Retina (tissue), 1 donor: ENCODE measurements at regions not wholly inside any gene's neighbourhood (a gene's known extent, or its start where the extent isn't known, plus 50 kb on each side); places are given as distances from the start of the nearest gene placed in this dataset.
A peak's percentile ranks its signal among the peaks of the same experiment; 100 is the strongest.

ENCODE experiments used
- DNase-seq: peaks from one replicate; pipeline ENCODE4 v3.0.0-alpha.2; 2016

GRCh38 chr1:213737398-213738035, 250.3 kb upstream of the PROX1 start:
- no peak for DNase-seq

- DNase-seq, result no peak
Measured at GRCh38 chr1:213738658-213739057, 249.1 kb upstream of the PROX1 start.

DNA sequence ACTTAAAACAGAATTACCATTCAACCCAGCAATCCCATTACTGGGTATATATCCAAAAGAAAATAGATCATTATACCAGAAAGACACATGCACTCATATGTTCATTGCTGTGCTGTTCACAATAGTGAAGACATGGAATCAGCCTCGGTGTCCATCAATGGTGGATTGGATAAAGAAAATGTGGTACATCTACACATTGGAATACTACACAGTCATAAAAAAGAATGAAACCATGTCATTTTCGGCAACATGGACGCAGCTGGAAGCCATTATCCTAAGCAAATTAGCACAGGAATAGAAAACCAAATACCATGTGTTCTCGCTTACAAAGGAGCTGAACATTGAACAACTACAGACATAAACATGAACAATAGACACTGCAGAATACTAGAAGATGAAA, 244.8 kb upstream of the PROX1 start:
- no peak for DNase-seq

GRCh38 chr1:213744780-213745179, 243.0 kb upstream of the PROX1 start:
- DNase-seq, result no peak

- DNase-seq, result peak; percentile 31
Measured at GRCh38 chr1:213745451-213745850, 242.3 kb upstream of the PROX1 start.

- DNase-seq, result no peak
Measured at GRCh38 chr1:213749558-213749957, 238.2 kb upstream of the PROX1 start.

DNA sequence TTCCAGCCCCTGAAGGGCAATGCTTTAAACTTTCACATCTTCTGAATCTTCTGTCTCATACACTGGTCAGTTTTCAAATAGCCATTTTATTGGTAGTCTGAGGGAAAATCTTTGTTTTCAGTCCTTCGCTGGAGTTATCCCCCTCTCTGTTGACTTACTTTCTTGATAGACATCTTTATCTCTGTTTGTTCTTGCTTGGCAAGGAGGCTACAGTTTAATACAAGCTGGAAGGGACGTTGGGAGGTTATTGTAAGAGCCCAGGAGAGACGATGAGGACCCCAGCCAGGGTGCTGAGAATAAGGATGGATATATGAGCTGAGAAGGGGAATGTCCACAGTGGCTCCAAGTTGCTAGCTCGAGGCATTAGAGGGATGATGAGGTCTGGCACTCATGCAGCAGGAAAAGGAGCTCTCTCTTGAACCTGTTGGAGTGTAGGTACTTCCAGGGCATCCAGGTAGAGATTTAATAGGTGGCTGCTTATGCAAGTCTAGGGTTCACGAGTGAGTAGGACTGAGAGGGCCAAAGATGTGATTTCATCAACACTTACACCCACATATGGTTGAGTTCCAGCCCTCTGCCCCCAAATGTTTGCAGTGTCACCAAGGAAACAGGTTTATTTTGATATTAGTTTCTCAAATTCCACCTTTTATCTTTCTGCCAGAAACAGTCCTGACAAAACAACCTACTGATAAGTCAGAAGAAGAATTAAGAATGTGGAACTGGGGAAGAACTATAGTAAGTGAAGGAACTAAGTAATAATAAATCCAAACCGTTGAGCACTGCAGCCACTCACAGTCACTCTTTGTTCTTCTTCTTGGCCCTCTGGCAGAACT, 237.3 kb upstream of the PROX1 start:
- DNase-seq, result no peak

GRCh38 chr1:213751064-213751397, 236.7 kb upstream of the PROX1 start:
- DNase-seq, result no peak

GRCh38 chr1:213759359-213760181, 228.2 kb upstream of the PROX1 start:
- no peak for DNase-seq

GRCh38 chr1:213761845-213762407, 225.8 kb upstream of the PROX1 start:
- DNase-seq, result no peak

DNA sequence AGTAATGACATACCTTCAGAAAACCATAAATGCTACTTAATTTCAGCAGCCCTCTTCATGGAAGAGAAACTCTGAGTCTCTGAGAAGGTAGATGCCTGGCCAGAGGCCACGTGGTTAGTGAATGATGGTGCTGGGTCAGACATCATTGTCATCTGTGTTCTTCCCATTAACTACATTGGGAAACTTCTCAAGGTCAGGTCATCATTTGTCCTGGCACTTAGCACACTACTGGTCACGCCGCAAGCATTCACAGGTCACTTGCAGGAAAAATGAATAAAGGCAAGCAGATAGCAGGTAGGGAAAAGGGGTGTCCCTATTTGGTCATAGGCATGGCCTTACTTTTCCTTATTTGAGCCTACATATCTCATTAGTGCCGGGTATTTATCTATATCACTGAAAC, 220.1 kb upstream of the PROX1 start:
- DNase-seq, result no peak

- DNase-seq, result peak; percentile 62
Measured at GRCh38 chr1:213772128-213773063, 215.4 kb upstream of the PROX1 start.

GRCh38 chr1:213773975-213774374, 213.8 kb upstream of the PROX1 start:
- DNase-seq, result no peak

DNA sequence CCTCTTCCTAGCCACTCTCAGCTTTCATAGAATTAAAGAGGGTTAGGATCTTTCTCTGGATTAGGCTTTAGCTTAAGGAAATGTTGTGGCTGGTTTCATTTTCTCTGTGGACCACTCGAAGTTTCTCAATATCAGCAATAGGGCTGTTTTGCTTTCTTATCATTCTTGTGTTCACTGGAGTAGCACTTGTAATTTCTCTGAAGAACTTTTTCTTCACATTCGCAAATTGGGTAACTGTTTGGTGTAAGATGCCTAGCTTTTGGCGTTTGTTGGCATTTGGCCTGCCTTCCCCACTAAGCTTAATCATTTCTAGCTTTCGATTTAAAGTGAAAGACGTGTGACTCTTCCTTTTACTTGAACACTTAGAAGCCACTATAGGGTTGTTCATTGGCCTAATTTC, 210.8 kb upstream of the PROX1 start:
- DNase-seq, result no peak

DNA sequence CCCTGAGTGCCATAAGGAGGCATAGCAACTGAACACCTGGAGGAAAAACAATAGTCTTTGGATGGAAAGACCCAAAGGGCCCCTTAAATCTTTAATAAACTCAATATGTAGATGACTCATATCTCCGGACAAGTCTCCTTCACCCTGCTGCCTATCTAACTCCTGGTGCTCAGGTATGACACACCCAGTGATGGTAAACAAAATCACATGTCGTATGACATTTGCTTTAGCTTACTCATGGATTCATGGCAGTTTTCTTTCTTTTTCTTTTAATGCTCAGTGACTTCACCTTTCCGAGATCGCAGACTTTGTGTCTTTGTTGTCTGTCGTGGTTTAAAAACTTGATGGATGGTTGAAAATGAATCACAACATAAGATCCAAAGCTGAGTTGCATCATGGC, 208.5 kb upstream of the PROX1 start:
- no peak for DNase-seq

DNA sequence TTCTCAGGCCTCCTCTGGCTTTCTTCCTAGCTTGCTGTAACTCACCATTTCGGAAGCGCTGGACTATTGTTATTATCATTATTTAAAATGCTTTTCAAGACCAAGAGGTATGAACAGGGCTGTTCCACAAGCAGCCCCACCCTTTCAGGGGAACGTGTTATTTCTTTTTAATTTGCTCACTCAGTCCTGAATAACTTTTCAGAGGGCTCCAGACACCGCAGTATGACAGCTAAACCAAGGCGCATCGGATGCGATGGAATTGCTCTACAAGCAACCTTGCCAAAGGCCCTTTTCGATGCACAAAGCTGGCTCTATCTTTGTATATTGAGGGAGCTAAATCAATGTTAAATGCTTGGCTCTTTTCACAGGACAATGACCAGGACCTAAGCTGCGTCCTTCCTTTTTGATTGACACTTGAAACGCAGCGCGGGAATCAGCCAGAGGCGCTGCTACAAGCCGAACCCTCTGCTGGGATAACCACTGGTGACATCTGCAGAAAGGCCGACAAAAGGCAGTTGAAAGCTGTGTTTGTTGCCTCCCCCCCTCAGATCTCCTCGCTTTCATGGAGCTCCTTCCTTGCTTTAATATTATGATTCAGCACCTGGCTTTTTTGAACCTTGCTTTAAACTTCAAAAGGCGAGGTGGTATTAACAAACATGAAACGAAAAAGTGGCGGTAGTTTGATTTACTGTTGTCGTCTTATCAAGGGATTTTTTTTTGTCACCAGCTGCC, 204.7 kb upstream of the PROX1 start:
- DNase-seq, result peak; percentile 45

GRCh38 chr1:213783893-213784292, 203.9 kb upstream of the PROX1 start:
- no peak for DNase-seq

DNA sequence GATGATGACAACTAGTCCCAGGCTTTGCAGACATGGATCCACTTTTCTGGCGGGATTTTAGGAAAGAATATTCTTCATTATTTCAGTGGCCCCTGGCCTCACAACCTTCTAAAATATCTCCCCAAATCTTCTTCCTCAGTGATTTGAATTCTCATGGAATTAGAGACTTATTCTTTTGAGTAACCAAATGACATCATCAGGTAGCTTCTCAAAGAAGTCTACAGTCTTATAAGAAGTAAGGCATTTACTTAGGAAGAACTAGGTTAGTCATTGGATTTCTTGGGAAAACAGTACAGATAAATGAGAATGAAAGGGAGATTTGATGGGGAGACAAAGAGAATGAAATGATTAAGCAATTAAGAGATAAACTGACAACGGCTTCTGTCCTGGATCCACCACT, 201.1 kb upstream of the PROX1 start:
- DNase-seq, result no peak

- DNase-seq, result no peak
Measured at GRCh38 chr1:213790565-213790964, 197.2 kb upstream of the PROX1 start.

DNA sequence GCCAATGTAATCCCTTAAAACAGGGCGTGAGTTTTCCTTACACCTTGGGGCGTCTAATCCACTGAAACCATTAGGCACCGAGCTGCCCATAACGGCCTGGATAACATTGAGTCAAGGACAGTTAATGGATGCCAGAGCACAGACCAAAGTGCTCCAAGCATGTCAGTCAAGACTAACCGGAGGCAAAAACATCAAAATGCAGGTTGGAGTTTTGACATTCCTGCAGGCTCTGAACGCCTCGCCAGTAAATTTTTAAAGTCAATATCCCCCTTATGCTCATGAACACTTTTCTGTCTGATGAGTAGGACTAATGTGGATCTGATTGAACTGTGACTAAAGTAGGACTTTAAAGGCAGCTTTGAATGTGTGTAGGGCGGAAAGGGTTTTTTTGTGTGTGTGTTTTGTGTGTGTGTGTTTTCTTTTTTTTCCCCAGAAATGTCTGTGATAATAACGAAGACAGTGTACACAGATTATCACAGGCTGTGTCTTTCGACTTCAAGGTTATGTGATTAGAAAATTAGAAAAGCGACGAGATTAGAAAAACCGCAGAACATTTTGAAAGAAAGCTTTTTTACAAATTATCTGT, 194.2 kb upstream of the PROX1 start:
- DNase-seq, result no peak

DNA sequence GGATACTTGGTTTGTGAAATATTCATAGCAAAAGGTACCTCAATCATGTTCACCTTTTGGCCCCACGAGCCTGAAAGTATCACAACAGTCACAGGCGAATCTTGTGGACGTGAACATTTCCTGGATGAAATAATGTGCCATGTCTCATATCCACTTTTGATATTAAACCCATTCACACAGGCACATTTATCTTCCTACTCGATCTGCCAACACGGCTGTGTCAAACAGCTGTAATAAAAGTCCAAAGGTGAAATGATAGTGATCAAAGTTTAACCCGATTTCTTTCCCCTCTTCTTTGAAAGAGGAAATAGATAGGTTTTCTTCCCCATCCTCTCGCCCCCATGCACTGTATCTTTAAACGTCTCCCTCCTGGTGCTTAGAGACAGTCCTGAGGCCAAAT, 191.2 kb upstream of the PROX1 start:
- DNase-seq, result no peak
